Muscle of leg (tissue), 3 donors: ENCODE measurements at regions not wholly inside any gene's neighbourhood (a gene's known extent, or its start where the extent isn't known, plus 50 kb on each side); places are given as distances from the start of the nearest gene placed in this dataset.
A peak's percentile ranks its signal among the peaks of the same experiment; 100 is the strongest.
"Not testable (repeated sequence)": the region's sequence is repeated elsewhere in the genome, so short reads cannot be mapped to it uniquely, and the experiment has no call there.

Experiments
- DNase-seq: peaks from one replicate; pipeline ENCODE4 v3.0.0; 2013
- H3K27ac ChIP-seq: one replicate; pipeline ENCODE4 v1.5.1; 2013; ENCODE audit warnings: mild to moderate bottlenecking, low read length, control low read depth
- H3K27me3 ChIP-seq: one replicate; pipeline ENCODE4 v1.6.1; 2013; ENCODE audit warnings: low read length; ENCODE audit not compliant: control insufficient read depth, insufficient read depth
- H3K36me3 ChIP-seq: one replicate; pipeline ENCODE4 v1.6.1; 2013; ENCODE audit warnings: low read length; ENCODE audit not compliant: control insufficient read depth, insufficient read depth
- H3K4me1 ChIP-seq: one replicate; pipeline ENCODE4 v1.6.1; 2013; ENCODE audit warnings: low read length; ENCODE audit not compliant: control insufficient read depth, insufficient read depth
- H3K4me3 ChIP-seq: one replicate; pipeline ENCODE4 v1.5.1; 2013; ENCODE audit warnings: low read length, control low read depth
- H3K9me3 ChIP-seq: replicated peaks from 2 replicates; pipeline ENCODE4 v1.6.1; 2013; ENCODE audit warnings: low read depth, low read length; ENCODE audit not compliant: control insufficient read depth
- WGBS: methylation state at CpG from one replicate; pipeline ENCODE4 v1.1.5; 2013; ENCODE audit warnings: missing lambda C conversion rate; ENCODE audit not compliant: insufficient coverage; 5-methylcytosine and 5-hydroxymethylcytosine counted together

- WGBS: no CpG with 5 or more reads among the region's 2 CpGs
Observed at GRCh38 chr11:109668973-109669634, 247.1 kb downstream of the C11orf87 start.

DNA sequence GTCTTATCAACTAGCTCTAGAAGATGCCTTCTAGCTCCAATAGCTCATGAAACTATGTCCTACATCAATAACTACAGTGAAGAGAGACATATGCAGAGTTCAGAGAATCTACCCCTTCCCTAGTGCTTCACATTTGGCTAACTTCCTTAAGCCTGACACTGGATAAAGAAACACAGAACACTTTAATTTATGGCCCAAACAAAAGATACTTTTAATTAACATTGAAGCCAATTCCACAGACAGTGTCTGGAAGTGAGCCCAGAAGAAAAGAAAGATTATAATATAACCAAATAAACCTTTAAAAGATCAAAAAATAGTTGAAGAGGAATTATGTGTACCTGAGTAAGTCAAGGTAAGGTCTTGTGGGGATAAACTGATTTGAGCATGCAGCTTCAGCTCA, 255.2 kb downstream of the C11orf87 start:
- no peak overlapping the region for H3K4me3 ChIP-seq
- no peak overlapping the region for H3K27ac ChIP-seq
- no peak for DNase-seq
- H3K9me3 ChIP-seq: no peaks in the 10 kb centered on the region
- no peaks in the 10 kb centered on the region for H3K4me1 ChIP-seq
- H3K27me3 ChIP-seq: no peaks in the 10 kb centered on the region
- no peaks in the 10 kb centered on the region for H3K36me3 ChIP-seq

More at GRCh38 chr11:109668973-109669634, 247.1 kb downstream of the C11orf87 start:
- Histone ChIP-seq H3K36me3 (no peaks in the 10 kb centered on the region), H3K27me3 (no peaks in the 10 kb centered on the region), H3K27ac (no peak overlapping the region), H3K4me1 (peaks cover 3% of the 10 kb centered on the region), H3K4me3 (no peak overlapping the region), H3K9me3 (peaks cover 5% of the 10 kb centered on the region)
- peak; percentile 10 for DNase-seq

DNA sequence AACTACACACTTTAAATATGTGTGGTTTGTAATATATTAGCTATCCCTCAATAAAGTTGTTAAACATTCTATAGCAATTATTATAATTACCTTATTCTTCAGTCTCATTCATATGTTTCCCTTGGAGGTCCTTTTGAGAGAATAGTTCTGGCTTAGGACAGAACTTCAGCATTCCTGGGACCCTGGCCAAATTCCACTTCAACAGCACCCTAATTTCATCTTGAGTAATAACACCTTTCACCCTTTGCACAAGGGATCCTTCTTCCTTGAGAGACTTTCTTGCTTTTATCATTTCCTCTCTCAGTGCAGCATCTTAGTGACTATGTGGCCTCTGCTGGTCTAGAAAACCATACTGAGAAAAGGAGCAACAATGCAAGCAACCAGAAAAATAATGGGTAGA, 255.9 kb downstream of the C11orf87 start:
- DNase-seq: no peak
- Histone ChIP-seq H3K4me3 (no peak overlapping the region), H3K27ac (no peak overlapping the region), H3K9me3 (no peaks in the 10 kb centered on the region), H3K36me3 (no peaks in the 10 kb centered on the region), H3K27me3 (no peaks in the 10 kb centered on the region), H3K4me1 (no peaks in the 10 kb centered on the region)

GRCh38 chr11:109680127-109680526, 258.1 kb downstream of the C11orf87 start:
- Histone ChIP-seq H3K27ac (no peak overlapping the region), H3K4me3 (no peak overlapping the region), H3K36me3 (no peaks in the 10 kb centered on the region), H3K27me3 (no peaks in the 10 kb centered on the region), H3K4me1 (no peaks in the 10 kb centered on the region), H3K9me3 (no peaks in the 10 kb centered on the region)
- no peak for DNase-seq

DNA sequence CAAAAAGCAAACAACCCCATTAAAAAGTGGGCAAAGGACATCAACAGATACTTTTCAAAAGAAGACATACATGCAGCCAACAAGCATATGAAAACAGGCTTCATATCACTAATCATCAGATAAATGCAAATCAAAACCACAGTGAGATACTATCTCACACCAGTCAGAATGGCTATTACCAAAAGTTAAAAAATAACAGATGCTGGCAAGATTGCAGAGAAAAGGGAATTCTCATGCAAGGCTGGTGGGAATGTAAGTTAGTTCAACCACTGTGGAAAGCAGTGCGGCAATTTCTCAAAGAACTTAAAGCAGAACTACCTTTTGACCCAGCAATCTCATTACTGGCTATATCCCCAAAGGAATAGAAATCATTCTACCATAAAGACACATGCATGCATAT, 260.8 kb downstream of the C11orf87 start:
- H3K27me3 ChIP-seq, DNase-seq, H3K4me1 ChIP-seq, H3K27ac ChIP-seq, H3K36me3 ChIP-seq, H3K9me3 ChIP-seq, H3K4me3 ChIP-seq: not testable (repeated sequence)
- WGBS: no CpG with 5 or more reads among the region's 1 CpG

GRCh38 chr11:109695696-109696095, 273.7 kb downstream of the C11orf87 start:
- Histone ChIP-seq H3K9me3 (peaks cover 26% of the 10 kb centered on the region), H3K27me3 (peaks cover 2% of the 10 kb centered on the region), H3K4me3 (no peak overlapping the region), H3K27ac (no peak overlapping the region), H3K4me1 (no peaks in the 10 kb centered on the region), H3K36me3 (no peaks in the 10 kb centered on the region)
- 67% methylated on average over 3 of the region's 4 CpGs for WGBS
- DNase-seq: no peak

- WGBS: 82% methylated on average over 3 of the region's 3 CpGs
- Histone ChIP-seq H3K9me3 (peaks cover 26% of the 10 kb centered on the region), H3K27me3 (peaks cover 2% of the 10 kb centered on the region), H3K36me3 (no peaks in the 10 kb centered on the region), H3K27ac (no peak overlapping the region), H3K4me1 (no peaks in the 10 kb centered on the region), H3K4me3 (no peak overlapping the region)
- no peak for DNase-seq
Observed at GRCh38 chr11:109696191-109696897, 274.4 kb downstream of the C11orf87 start.

DNA sequence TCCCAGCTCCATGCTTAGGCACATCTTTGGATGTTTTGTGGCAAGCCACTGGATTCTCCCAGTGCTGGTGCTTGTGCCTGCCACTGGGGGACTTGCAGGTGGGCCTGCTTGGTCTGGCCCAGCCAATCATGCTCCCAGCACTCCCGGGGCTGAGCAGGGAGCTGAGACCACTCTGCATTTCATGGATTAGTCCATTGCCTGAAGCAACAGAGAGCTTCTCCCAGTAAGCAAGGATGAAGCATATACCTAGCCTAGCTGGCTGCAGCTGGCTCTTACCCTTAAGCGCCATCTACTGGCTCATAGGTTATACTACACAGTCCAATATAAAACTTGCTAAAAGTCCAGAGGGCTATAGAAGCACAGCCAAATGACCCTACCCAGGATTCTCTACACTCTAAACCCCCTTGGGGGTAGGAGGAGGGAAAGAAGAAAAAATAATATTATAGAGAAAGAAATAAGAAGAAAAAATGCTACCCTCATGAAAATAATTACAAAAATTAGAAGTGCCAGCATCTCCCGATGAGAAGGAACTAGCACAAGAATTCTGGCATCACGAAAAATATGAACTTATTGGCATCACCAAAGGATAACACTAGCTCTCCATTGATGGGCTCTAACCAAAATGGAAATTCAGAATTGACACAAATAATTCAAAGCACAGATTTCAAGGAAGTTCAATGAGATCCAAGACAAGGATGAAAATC, 275.3 kb downstream of the C11orf87 start:
- Histone ChIP-seq H3K4me1 (no peaks in the 10 kb centered on the region), H3K4me3 (no peak overlapping the region), H3K36me3 (no peaks in the 10 kb centered on the region), H3K27me3 (peaks cover 2% of the 10 kb centered on the region), H3K9me3 (peaks cover 26% of the 10 kb centered on the region), H3K27ac (no peak overlapping the region)
- WGBS: 25% methylated on average over 1 of the region's 4 CpGs
- peak; percentile 14 for DNase-seq

DNA sequence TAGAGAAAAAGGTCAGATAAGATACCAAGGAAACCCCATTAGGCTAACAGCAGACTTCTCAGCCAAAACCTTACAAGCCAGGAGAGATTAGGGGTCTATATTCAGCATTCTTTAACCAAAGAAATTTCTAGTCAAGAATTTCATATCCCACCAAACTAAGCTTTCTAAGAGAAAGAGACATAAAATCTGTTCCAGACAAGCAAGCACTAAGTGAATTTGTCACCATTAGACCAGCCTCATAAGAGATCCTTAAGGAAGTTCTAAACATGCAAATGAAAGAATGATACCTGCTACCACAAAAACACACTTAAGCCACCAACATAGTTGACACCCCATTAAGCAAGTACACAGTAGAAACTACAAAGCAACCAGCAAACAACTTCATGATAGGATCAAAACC, 276.2 kb downstream of the C11orf87 start:
- Histone ChIP-seq H3K36me3 (no peaks in the 10 kb centered on the region), H3K4me3 (no peak overlapping the region), H3K9me3 (peaks cover 26% of the 10 kb centered on the region), H3K27ac (no peak overlapping the region), H3K27me3 (peaks cover 1% of the 10 kb centered on the region), H3K4me1 (no peaks in the 10 kb centered on the region)
- no peak for DNase-seq

DNA sequence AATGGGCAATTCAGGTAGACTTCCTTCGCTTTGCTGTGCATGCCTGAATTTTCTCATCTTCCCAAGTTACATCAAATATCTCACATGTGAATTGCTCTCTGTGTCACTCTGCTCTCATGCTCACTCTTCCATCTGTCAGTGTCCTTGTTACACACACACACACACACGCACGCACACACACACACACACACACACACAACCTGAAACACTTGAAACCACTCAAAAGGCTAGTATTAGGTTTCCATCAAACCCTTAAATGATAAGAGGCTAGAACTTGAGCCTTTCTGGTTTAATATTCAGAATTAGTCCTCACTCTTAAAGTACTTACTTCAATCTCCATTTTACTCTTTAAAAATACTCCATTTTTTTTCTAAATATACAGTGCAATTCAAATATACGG, 282.4 kb downstream of the C11orf87 start:
- Histone ChIP-seq H3K36me3 (no peaks in the 10 kb centered on the region), H3K4me1 (no peaks in the 10 kb centered on the region), H3K4me3 (no peak overlapping the region), H3K9me3 (no peaks in the 10 kb centered on the region), H3K27ac (no peak overlapping the region), H3K27me3 (no peaks in the 10 kb centered on the region)
- no CpG with 5 or more reads among the region's 4 CpGs for WGBS
- no peak for DNase-seq
